AG09309 (cell line): ENCODE measurements at regions not wholly inside any gene's neighbourhood (a gene's known extent, or its start where the extent isn't known, plus 50 kb on each side); places are given as distances from the start of the nearest gene placed in this dataset.

Experiments
- DNase-seq: peaks from one replicate; pipeline ENCODE4 v3.0.0-alpha.2; 2010; ENCODE audit warnings: low read depth
- H3K4me3 ChIP-seq: 2 replicates; pipeline ENCODE4 v1.5.1; 2011; ENCODE audit warnings: mild to moderate bottlenecking, low read depth, low read length, moderate library complexity; ENCODE audit not compliant: control insufficient read depth
- CTCF ChIP-seq: IDR thresholded peaks from 2 replicates; pipeline ENCODE4 v1.5.1; 2011; ENCODE audit warnings: mild to moderate bottlenecking, low read depth, low read length, inconsistent platforms; ENCODE audit not compliant: insufficient read depth, control insufficient read depth; ENCODE audit errors: missing control alignments

- H3K4me3 ChIP-seq: no peak overlapping the region
- DNase-seq: no peak
- TF ChIP-seq CTCF: no peak
Measured at GRCh38 chr2:40036241-40036640, 257.2 kb upstream of the THUMPD2 start.

GRCh38 chr2:40034801-40035200, 255.7 kb upstream of the THUMPD2 start:
- no peak for TF ChIP-seq CTCF
- no peak for DNase-seq
- no peak overlapping the region for H3K4me3 ChIP-seq

GRCh38 chr2:40034198-40034597, 255.1 kb upstream of the THUMPD2 start:
- peak; percentile 92 for DNase-seq
- TF ChIP-seq CTCF: no peak
- no peak overlapping the region for H3K4me3 ChIP-seq

- H3K4me3 ChIP-seq: no peak overlapping the region
- TF ChIP-seq CTCF: no peak
- no peak for DNase-seq
Measured at GRCh38 chr2:40033781-40034180, 254.7 kb upstream of the THUMPD2 start.

- H3K4me3 ChIP-seq: no peak overlapping the region
- no peak for TF ChIP-seq CTCF
- DNase-seq: peak; percentile 89
Measured at GRCh38 chr2:40032650-40033319, 253.7 kb upstream of the THUMPD2 start.

GRCh38 chr2:40030456-40030975, 251.5 kb upstream of the THUMPD2 start:
- TF ChIP-seq CTCF: no peak
- H3K4me3 ChIP-seq: no peak overlapping the region
- DNase-seq: no peak
